GM13976 (cell line): ENCODE measurements at regions not wholly inside any gene's neighbourhood (a gene's known extent, or its start where the extent isn't known, plus 50 kb on each side); places are given as distances from the start of the nearest gene placed in this dataset.

Source experiments
- DNase-seq: peaks from one replicate; pipeline ENCODE4 v3.0.0; 2012; ENCODE audit warnings: low spot score
- in situ Hi-C: fragments of 300-500 bp; cut with MboI; formaldehyde crosslinking; loops from one replicate; pipeline ENCODE4 v1.12.0; 2022; ENCODE audit warnings: low sequenced_read_pairs, mixed read lengths, inconsistent platforms; ENCODE audit not compliant: unreplicated experiment
- TF ChIP-seq, protein P1 (sequence below): IDR thresholded peaks from 2 replicates; pipeline ENCODE4 v1.5.1; 2012; ENCODE audit warnings: borderline replicate concordance, mild to moderate bottlenecking; ENCODE audit not compliant: insufficient read depth; ENCODE audit errors: extremely low read depth, missing control alignments, control extremely low read depth

DNA sequence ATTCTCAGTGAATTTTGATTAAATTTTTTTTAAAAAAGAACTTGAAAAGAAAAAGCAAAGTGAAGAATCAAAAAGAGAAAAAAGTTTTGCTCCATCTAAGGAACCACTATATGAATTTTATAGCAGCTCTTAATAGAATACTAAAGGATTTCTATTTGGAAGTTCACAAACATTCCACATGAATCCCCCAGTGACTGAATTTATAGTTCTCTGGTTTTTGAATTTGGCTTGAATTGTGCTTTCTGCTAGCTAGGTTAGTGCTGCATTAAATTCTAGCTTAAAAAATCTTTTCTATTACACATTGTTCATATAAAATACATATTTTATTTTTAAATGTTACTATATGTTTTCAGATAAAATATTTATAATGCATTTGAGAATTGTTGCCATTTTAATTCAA lies 675.4 kb downstream of the RERGL start:
- TF ChIP-seq, protein P1, sequence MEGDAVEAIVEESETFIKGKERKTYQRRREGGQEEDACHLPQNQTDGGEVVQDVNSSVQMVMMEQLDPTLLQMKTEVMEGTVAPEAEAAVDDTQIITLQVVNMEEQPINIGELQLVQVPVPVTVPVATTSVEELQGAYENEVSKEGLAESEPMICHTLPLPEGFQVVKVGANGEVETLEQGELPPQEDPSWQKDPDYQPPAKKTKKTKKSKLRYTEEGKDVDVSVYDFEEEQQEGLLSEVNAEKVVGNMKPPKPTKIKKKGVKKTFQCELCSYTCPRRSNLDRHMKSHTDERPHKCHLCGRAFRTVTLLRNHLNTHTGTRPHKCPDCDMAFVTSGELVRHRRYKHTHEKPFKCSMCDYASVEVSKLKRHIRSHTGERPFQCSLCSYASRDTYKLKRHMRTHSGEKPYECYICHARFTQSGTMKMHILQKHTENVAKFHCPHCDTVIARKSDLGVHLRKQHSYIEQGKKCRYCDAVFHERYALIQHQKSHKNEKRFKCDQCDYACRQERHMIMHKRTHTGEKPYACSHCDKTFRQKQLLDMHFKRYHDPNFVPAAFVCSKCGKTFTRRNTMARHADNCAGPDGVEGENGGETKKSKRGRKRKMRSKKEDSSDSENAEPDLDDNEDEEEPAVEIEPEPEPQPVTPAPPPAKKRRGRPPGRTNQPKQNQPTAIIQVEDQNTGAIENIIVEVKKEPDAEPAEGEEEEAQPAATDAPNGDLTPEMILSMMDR: no peak
- in situ Hi-C loops: no loop called here
- DNase-seq: no peak

DNA sequence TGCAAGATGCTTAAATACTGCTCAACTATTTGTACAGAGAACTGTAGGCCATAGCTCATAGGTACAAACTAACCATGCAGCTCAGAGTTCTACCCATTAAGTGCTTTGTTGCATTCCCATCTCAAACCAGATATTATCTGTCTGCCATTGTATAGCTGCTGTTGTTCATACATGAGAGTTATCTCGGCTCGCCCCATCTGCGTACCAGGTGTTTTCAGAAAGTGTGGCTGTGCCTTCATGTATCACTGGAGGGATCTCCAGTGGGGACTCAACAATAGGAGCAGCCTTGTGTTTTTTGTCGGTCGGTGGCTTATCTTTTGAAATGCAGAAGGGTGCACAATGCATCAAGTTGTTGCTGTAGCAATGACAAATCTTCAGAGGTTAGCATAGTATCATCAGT lies 678.3 kb downstream of the RERGL start:
- no peak for DNase-seq
- TF ChIP-seq, protein P1: no peak
- in situ Hi-C loops: no loop called here

DNA sequence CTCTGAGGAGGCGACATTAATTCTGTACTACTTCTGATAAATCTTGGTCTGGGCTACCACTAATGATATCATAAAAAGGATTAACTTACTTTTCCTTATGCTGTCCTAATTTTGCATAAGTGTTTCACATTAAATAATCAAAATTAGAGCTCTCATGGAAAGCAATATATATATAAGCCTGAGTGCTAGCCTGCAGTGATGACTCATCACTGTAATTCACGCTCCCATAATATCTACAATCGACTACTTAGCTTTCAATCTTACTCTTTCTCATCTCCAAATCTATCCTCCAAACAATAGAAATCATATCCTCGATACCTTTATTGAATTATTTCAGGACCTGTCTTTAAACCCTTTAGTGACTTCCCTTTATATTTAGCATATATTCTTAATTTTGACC lies 701.3 kb downstream of the RERGL start:
- TF ChIP-seq, protein P1: no peak
- in situ Hi-C loops: no loop called here
- no peak for DNase-seq

DNA sequence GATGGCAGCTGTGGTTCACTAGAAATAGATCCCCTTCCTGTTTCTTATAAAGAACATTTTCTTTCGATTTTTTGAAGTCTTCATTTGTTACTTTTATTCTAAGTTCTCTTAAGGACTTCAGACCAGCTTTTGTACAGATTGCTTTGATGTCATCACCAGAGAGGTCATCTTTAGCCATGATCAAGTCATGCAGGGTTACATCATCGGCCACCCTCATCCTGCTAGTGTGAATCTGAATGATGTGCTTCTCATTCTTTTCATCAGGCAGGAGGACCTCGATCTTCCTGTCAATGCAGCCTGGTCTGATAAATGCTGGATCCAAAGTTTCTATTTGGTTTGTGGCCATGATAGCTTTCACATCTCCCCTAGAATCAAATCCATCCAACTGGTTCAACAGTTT lies 706.7 kb downstream of the RERGL start:
- DNase-seq: no peak
- in situ Hi-C loops: no loop called here
- TF ChIP-seq, protein P1: no peak

DNA sequence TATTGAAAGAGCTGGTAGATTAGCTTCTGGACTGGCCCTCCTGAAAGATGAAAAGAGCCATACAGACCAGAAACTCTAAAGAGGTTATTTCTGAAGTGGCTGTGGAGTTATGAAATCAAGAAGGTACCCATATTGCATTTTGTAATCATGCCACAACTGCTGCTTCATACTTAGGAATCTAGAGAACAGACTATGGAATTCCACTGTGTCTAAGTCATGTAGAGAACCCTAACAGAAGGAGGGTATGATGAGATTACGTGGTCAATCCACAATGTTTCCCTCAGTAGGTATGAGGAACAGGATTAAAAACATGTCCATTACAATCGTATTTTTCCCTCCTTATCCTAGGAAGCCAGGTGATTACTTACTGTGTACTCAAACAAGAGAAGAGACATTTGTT lies 708.8 kb downstream of the RERGL start:
- no peak for DNase-seq
- TF ChIP-seq, protein P1: no peak
- in situ Hi-C loops: no loop called here

DNA sequence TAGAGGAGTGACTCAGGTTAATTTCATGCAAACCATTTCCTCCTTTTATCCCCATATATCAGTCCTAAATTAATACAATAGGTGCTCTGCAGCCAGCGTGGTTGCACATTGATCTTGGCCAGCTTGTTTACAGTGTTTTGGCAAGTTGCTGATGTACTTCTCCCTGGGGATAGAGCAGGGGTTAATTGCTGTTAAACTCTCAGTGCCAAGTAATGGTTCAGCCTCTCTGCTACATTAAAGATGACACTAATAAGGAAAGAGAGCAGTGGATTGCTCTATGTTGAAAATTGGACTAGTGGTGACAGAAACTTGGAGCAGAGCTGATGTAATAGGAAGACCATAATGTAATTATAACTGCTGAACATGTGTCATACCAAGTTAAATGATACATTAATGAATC lies 717.5 kb downstream of the RERGL start:
- in situ Hi-C loops: no loop called here
- TF ChIP-seq, protein P1: no peak
- no peak for DNase-seq
